Stimulated activated CD8-positive, alpha-beta memory T cell treated with anti-CD3 and anti-CD28 coated beads, Interleukin-7, amount 100 ng/mL, for 24 hours (primary cell): ENCODE measurements at regions not wholly inside any gene's neighbourhood (a gene's known extent, or its start where the extent isn't known, plus 50 kb on each side); places are given as distances from the start of the nearest gene placed in this dataset.
"Not testable (repeated sequence)": the region's sequence is repeated elsewhere in the genome, so short reads cannot be mapped to it uniquely, and the experiment has no call there.

Experiments used
- DNase-seq: peaks from one replicate; pipeline ENCODE4 v3.0.0-alpha.2; 2020; ENCODE audit warnings: low read depth

DNA sequence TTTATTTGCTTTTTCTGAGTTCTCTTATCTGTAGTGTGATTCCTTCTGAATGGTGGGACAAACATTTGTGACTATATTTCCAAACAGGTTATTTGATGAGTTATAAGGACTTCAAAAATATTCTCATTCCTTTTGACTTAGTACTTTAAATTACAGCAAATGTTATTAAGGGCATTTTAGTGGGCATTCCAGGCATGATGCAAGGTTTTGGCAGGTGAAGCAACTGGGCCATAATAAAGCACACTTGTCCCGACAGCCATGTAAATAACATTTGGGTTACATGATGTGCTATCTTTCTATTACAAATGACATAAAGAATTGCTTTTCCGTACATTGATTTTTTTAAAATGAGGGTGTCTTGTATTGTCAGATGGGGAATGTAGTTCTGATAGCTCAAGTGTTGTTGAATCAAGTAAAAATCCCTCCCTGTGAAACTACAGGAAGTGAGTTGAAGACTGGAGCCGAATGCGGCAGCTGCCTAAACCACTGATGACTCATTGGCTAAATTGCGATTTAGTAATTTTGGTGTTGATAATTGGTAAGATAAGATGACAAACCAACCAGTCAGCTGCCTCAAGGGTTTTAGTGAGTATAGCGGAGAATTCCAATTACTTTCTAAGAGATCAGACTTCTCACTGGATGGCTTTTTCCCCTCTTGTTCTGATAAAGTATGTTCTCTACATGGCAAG, 231.3 kb upstream of the NPY start:
- DNase-seq = no peak

DNA sequence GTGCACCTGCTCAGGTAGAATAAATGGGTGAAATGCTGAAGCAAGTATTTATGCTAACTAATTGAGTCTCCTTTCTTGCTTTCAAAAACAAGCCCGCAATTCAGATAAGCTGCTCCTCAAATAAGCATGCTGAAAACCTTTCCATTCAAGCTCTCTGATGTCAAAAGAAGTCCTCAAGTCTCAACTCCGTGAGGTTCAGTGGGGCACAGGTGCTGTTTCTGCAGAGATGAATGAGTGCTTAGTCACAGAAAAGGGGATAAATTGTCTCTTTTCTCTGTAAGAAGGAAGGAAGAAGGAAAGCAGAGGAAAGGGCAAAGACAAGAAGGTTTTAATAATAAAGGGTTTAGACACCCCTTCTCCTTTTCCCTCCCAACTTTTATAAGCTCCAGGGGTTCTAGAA, 229.8 kb upstream of the NPY start:
- no peak for DNase-seq

DNA sequence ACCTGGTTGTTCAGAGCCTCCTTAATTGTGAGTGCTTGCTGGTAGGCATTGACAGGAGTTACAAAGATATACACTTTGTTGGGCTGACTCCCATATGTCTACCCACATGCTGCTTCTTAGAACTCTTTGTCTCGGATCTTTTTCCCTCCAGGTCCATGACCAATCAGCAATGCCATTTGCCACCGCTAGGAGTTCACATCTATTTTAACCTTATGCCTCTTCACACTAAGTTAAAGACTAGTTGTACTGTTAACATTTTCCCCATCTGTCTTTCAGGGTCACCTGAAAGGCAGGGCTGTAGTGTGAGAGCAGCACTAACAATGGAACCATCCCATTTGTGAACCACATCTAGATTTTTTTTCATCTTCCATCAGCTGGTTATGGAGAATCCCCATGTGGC, 226.7 kb upstream of the NPY start:
- no peak for DNase-seq

DNA sequence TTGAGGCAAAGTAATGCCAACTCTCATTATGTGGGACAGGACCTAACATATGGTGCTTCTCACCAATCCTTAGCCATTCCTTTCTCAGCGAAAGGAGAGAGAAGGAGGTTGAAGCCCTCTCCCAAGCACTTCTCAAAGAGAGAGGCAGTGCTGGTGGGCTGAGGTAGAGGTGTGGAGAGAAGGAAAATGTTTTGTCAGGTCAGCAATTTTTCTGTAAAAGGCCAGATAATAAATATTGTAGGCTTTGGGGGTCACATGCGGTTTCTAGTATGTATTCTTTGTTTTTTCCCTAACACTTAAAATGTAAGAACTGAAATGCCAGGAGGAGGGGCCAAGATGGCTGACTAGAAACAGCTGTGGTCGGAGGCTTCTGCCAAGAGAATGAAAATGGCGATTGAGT, 225.0 kb upstream of the NPY start:
- no peak for DNase-seq

DNA sequence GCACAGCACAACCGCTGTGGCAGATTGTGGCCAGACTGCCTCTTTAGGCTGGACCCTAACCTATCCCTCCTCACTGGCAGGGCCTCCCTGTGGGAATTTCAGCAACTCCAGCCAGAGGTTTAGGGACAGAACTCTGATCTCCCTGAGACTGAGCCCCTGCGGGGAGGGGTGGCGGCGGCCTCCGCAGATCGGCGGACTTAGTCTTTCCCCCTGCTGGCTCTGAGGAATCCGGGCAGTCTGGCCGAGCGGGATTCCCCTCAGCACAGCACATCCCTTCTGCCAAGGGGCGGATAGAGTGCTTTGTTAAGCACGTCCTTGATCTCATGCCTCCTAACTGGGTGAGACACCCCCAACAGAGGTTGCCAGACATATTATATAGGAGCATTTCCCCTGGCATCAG, 224.2 kb upstream of the NPY start:
- DNase-seq = no peak

DNA sequence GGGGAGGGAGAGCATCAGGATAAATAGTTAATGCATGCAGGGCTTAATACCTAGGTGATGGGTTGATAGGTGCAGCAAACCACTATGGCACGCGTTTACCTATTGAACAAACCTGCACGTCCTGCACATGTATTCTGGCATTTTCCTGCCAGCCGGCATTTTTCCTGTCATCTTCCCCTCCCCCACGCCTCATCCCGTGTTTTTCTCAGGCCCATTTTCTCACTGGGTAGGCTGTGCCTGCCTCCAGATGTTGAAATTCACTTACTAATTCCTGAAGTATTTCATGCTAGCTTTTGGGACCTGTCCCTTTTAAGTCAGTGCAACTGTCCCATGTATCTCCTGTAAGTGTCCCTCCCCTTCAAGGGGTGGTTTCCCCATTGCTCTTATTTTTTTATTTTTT, 220.3 kb upstream of the NPY start:
- DNase-seq = no peak

DNA sequence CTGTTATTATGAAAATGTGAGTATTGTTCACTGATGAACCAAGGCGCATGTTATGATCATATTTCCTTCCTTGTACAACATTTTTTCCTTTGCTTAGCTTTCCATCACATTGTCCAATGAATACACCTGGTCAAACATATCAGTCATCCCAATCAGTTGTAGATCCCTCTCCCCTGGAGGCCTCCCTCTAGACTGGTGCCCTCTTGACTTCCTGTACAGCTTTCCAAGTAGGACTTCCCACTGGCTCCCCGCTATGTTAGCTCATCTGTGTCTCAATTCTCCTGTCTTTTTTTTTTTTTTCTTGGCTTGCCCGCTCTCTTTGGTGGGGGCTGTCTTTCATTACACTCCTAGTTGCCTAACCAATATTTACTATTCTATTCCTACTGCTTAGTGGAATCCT, 214.2 kb upstream of the NPY start:
- DNase-seq = no peak

DNA sequence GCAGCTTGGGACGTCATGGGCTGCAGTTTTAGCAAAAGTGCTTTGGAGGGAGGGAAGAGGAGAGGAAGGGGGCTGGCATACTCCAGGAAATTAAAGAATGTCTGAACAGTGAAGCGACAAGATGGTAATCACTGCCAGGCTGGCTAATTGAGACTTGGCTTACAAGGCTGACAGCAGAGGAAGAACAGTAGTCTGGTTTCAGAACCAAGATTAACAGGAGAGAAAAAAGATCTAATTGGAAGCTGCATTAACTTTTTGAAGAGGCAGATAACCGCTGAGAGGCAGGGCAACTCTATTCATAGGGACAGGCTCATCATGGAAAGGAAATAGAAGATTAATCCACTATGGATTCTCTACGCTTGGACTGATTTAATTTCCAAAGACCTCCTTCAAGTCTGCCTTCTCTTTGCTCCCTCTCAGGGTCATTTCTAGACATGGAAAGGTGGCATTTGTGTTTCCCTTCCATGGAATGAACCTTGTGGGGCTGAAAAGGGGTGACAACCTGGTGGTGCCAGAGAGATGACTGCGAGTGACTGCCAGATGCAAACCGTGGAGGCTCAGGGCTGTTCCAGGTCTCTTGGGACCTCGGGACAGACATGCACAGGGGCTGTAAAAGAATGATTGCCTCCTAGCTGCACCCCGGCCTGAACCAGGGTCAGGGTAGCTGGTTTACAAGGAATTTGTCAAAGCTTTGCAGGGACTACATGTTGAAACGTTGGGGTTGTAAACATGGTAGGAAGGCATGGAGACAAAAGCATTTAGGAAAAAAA, 210.2 kb upstream of the NPY start:
- no peak for DNase-seq

DNA sequence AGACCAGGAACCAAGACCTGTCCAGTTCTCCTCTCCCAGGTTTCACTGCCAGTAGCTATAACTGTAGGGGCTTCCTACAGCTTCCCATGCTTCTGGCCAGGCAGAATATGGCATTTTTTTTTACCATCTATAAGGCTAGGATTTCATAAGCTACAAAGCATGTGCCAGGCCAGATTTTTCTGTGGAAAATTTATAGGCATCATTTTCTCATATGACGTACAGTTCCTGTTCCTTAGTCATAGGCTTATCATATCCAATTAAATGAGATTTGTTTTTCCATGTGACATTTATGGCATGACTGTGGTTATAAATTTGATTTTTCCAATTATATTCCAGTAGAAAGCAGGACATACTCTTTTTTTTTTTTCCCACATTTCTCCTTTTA, 208.6 kb upstream of the NPY start:
- DNase-seq = no peak

DNA sequence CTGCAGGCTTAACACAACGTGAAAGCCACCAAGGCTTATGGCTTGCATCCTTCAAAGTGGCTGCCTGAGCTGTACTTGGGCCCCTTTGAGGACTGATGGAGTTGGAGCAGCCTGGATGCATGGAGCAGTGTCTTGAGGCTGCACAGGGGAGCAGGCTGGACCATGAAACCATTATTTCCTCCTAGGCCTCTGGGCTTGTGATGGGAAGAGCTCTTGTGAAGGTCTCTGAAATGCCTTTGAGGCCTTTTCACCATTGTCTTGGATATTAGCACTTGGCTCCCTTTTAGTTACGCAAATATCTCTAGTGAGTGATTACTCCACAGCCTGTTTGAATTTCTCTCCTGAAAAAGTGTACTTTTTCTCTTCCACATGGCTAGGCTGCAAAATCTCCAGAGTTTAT, 201.2 kb upstream of the NPY start:
- DNase-seq = no peak

DNA sequence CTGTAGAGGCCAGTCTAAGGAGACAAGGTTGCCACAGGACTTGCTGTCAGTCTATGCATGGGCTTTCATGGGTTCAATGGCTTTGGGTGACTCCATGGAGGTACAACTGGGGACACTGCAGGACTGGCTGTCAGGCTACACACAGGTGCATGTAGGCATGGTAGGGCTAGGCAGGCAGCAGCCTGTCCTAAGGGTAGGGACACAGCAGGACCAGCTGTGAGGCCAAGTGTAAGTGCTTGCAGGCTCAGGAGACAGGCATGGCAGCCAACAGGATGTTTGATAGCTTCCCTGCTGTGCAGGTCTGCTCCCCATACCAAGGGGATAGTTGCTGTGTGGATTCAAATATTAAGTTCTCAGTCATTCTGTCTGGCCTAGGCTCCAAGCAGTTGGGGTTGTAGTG, 181.0 kb upstream of the NPY start:
- DNase-seq = no peak

DNA sequence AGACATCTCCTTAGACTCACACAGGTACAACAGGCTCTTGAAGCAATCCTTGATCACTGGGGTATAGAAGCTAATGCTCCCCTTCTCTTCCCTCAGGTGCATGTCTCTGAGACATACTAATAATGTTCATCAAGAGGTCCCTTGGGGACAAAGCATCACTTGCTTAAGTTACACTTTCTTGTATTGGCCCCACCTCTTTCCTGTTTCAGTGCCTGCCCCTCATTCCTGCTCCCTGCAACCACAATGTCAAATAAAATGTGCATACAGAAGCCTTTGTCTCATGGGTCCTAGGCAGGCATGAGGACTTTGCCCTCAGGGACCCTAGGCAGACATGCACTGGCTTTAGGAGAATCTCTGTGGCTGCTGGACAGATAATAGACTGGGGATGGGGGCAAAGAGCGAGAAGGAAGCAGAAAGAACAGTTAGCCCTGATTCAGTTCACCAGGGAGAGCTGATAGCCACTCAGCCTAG, 175.0 kb upstream of the NPY start:
- DNase-seq = no peak

DNA sequence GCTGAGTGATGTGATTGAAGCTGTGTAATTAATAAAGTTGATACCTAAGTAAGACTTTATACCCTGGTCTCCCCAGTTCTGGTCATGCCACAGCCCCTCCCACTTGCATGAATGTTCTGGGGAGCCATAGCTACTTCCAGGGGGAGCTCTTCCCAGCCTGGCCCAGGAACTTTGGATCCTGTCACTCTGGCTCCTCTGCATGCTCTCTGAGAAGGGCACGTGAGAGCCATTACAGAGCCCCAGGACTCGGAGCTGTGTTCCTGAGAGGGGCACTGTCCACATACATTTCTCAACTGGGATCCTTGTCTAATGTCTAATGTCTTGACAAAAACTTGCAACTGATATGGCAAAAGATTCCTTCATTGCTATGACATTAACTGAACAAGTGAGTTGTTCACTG, 173.9 kb upstream of the NPY start:
- no peak for DNase-seq

DNA sequence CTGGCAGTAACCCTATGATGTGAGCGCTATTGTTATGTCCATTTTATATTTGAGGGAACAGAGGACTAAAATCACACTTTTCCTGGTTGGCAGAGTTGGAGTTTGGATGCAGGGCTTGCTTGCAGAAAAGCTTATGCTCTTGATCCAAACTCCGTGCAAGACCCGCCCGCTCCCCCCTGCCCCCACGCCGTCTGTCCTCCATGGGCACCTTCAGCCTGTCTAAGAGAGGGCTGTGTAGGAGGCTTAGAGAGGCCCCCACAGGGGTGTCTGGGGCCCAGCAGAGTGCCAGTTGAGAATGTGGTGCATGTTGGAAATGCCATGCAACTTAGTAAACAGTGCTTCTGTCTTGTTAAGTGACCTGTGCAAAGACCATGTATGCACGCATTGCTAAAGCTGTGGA, 170.5 kb upstream of the NPY start:
- no peak for DNase-seq

DNA sequence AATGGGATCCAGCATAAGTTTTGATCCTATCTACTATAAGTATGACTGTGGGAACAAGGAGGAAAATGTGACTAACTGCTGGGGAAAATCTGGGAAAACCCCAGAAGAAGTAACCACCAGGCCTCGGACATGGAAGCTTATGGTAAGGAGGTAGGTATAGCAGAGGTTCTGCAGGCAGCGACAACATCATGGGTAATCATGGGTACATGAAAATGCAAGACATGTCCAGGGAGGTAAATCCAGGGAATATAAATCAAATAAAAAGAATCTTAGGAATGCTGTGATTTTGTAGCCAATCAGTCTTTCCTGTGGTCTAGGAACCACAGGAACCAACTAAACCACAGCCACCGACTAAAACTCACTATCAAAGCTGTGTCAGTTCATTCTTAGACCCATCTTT, 168.3 kb upstream of the NPY start:
- no peak for DNase-seq

DNA sequence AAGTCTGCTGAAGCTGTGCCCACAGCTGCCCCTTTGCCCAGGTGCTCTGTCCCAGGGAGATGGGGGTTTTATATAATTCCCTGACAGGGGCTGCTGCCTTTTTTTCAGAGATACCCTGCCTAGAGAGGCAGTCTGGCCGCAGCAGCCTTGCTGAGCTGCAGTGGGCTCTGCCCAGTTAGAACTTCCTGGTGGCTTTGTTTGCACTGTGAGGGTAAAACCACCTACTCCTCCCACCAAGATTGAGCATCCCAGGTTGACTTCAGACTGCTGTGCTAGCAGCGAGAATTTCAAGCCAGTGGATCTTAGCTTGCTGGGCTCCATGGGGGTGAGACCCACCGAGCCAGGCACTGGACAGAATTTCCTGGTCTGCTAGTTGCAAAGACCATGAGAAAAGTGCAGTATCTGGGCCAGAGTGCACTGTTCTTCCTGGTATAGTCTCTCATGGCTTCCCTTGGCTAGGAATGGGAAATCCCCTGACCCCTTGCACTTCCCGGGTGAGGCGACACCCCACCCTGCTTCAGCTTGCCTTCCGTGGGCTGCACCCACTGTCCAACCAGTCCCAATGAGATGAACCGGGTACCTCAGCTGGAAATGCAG, 166.0 kb upstream of the NPY start:
- not testable (repeated sequence) for DNase-seq

DNA sequence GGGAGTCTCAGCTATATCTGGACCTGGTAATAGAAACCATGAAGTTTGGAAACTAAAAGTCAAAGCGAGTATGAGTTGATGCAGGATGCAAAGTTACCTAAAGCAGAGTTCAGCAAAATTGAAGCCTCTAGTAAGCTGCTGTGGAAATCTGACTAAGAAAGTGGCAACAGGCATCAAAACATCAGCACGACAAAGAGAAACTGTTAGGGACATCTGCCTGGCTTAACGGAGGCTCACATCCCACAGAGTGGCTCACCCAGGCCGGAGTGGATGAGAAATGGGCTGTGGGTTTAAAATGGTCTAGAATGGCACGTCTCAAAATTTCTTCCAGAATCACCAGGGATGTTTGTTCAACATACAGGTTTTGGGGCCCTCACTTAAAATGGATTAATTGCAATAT, 164.1 kb upstream of the NPY start:
- no peak for DNase-seq

DNA sequence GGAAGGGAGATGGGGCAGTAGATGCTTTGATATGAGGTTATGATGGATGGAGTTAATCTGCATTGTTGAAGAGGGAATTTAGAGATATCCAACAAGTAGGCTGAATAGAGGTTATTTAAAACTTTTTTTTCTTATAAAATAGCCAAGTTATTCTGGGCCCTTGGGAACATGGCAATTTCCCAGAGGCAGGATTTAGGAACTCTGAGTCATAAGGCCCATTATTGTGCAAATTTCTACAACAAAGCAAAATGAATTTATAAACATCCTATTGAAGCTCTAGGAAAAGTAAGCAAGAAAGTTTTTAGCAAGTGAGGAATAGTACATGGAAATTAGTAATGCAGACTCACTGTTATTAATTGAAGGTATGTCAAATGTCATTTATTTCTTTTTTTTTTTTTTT, 160.9 kb upstream of the NPY start:
- no peak for DNase-seq

DNA sequence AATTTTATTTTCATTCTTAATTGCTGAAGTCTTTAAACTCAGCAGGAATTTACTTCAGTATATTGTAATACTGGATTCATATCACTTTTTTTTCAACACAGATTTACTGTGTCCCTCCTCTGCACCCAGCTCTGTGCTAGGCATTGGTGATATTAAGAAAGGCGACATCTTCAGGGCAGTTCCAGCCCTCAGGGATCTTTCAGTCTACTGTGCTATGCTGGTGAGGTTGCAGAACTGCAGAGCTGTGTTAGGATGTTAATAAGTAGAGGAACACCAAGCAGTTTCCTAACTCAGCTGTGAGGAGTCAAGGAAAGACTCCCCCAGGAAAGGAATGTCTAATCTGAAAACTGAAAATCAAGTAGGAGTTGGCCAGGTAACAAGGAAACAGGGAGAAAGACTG, 158.2 kb upstream of the NPY start:
- no peak for DNase-seq

DNA sequence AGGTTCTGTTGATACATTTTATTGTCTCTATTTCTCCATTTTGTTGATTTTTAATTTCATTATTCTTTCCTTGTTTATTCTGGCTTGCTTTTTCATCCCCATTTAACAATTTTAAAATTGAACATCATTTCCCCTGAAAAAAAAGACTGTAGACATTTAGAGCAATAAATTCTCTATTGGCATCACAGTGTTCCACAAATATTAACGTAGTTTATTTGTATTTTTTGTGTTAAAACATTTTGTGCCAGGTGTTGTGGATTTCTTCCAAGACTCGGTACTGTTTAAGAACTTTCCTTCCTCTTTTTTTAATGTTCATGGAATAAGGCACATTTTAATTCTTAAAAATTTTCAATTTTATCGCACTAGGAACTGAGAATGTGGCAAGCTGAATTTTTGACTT, 156.1 kb upstream of the NPY start:
- DNase-seq = no peak

DNA sequence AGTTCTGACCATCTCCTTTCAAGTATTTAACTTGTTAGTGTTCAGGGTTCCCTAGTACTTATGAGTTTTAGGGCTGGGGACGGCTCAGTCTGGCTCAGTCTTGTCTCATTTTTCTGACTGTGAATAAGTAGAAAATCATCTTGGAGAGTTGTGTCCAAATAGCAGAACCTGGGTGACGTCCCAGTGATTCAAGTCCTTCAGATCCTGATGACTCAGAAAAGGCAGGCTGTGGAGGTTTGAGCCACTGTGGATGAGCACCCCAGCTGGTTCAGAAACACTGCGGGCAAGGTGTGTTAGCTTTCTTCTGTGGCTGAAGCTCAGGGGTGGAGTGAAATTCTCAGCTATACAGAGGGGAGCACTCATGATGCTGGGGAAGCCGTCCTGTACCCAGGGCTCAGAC, 154.4 kb upstream of the NPY start:
- DNase-seq = no peak

DNA sequence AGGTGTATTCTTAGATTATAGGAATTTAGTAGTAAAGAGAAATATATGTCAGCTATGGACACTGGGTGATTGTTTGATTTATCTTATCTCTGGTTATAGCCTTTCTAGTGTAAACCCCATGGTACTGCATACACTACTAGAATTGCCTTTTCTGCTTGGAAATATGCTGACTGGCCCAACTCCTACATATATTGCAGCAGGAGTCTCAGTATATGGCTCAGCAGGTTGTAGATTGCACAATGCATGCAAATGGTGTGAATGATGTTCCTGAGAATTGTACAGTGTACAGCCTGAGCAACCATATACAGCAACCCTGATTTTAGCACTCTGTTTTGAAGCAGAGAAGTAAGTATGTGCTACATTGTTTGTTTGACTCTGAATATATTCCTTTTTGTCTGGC, 153.4 kb upstream of the NPY start:
- no peak for DNase-seq

DNA sequence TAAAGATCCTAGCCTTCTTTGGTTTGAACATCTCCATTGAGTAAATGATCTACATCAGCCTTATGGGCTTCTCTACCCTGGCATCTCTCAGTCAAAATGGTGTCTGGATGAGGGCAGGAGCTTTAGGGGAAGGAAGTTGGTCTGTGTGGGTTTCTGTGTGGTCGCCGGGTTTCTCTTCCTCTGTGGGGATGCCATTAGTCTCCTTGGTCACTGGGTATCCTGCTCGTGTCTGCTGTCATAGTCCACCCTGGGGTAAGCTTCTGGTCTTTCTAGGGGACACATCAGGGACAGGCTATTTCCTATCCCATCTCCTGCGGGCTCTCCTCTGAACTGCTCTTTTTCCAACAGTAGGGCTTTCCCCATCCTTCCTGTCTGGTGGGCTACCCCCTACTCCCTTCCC, 150.3 kb upstream of the NPY start:
- DNase-seq = no peak

DNA sequence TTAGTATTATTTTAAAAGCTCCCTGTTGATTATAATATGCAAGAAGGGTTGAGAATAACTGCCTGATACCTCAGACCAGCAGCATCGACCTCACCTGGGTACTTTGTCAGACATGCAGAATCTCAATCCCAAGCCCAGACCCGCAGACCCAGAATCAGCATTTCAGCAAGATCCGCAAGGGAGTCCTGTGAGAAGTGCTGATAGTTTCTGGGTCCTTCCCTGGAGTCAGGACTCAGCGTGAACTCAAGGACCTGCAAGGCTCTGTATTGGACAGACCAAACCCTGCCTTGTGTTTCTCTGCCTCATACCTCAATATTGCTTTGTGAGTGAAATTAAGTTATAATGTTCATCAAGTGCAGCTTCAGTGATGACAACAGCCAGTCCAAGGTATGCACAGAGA, 149.5 kb upstream of the NPY start:
- DNase-seq = no peak
